HEK293 (cell line): ENCODE measurements at regions not wholly inside any gene's neighbourhood (a gene's known extent, or its start where the extent isn't known, plus 50 kb on each side); places are given as distances from the start of the nearest gene placed in this dataset.

Source experiments
- PRDM10 ChIP-seq: fragments of 450-650 bp; formaldehyde crosslinking; IDR thresholded peaks from 2 replicates; pipeline ENCODE4 v1.5.1; 2016; ENCODE audit warnings: missing biosample characterization, missing genetic modification characterization
- ZNF121 ChIP-seq: fragments of 450-650 bp; formaldehyde crosslinking; IDR thresholded peaks from 2 replicates; pipeline ENCODE4 v1.5.1; 2016; ENCODE audit warnings: missing biosample characterization, missing genetic modification characterization
- ZNF239 ChIP-seq: fragments of 450-650 bp; formaldehyde crosslinking; IDR thresholded peaks from 2 replicates; pipeline ENCODE4 v1.5.1; 2016; ENCODE audit warnings: missing biosample characterization, missing genetic modification characterization
- ZNF274 ChIP-seq, 2 experiments: fragments of 200-500 bp in 1 of 2; fragments of 450-650 bp in 1 of 2; sonication (Bioruptor generic) in 1 of 2; formaldehyde crosslinking in 1 of 2; IDR thresholded peaks; 2 replicates each; pipeline versions ENCODE4 v1.5.1 to v1.6.1; 2014 to 2016; ENCODE audit warnings: borderline replicate concordance in 1 of 2, inconsistent platforms in 1 of 2, low read length in 1 of 2, missing biosample characterization in 1 of 2, missing genetic modification characterization in 1 of 2
- TF ChIP-seq, protein P1 (sequence below): fragments of 450-650 bp; formaldehyde crosslinking; IDR thresholded peaks from 2 replicates; pipeline ENCODE4 v1.5.1; 2016; ENCODE audit warnings: missing biosample characterization, missing genetic modification characterization

DNA sequence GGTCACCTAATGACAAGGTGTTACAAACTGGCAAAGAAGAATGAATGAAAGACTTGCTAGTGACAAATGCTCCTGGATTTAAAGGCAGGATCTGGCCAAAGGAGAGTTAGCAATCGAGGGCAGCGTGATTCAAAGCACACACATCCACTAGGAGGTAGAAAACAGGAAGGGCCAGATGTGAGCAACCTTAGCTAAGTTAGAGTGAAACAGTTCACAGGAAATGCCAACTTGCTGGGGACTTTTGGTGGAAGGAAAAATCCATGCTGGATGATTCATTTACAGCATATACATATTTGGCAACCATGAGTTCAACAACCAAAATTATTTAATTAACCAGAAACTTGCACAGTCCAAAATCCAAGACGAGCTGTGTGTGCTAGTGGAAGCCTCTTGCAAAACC is 276.9 kb downstream of the PTTG2 start:
- TF ChIP-seq, protein P1, sequence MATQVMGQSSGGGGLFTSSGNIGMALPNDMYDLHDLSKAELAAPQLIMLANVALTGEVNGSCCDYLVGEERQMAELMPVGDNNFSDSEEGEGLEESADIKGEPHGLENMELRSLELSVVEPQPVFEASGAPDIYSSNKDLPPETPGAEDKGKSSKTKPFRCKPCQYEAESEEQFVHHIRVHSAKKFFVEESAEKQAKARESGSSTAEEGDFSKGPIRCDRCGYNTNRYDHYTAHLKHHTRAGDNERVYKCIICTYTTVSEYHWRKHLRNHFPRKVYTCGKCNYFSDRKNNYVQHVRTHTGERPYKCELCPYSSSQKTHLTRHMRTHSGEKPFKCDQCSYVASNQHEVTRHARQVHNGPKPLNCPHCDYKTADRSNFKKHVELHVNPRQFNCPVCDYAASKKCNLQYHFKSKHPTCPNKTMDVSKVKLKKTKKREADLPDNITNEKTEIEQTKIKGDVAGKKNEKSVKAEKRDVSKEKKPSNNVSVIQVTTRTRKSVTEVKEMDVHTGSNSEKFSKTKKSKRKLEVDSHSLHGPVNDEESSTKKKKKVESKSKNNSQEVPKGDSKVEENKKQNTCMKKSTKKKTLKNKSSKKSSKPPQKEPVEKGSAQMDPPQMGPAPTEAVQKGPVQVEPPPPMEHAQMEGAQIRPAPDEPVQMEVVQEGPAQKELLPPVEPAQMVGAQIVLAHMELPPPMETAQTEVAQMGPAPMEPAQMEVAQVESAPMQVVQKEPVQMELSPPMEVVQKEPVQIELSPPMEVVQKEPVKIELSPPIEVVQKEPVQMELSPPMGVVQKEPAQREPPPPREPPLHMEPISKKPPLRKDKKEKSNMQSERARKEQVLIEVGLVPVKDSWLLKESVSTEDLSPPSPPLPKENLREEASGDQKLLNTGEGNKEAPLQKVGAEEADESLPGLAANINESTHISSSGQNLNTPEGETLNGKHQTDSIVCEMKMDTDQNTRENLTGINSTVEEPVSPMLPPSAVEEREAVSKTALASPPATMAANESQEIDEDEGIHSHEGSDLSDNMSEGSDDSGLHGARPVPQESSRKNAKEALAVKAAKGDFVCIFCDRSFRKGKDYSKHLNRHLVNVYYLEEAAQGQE (tag by site-specific recombination): no peak
- TF ChIP-seq PRDM10: no peak
- TF ChIP-seq ZNF121: no peak
- no peak for TF ChIP-seq ZNF239 (tag by site-specific recombination)
- no peak for TF ChIP-seq ZNF274 (IDR thresholded peaks at IDR 0.05; ENCODE audit: low read length)
- TF ChIP-seq ZNF274 (tag by site-specific recombination; IDR thresholded peaks at IDR 0.05; ENCODE audit: borderline replicate concordance): no peak
